Stimulated activated CD4-positive, alpha-beta T cell treated with anti-CD3 and anti-CD28 coated beads, Interleukin-12 subunit alpha, Interleukin-12 subunit beta, amount 100 ng/mL, for 48 hours (primary cell): ENCODE measurements at regions not wholly inside any gene's neighbourhood (a gene's known extent, or its start where the extent isn't known, plus 50 kb on each side); places are given as distances from the start of the nearest gene placed in this dataset.
"Not testable (repeated sequence)": the region's sequence is repeated elsewhere in the genome, so short reads cannot be mapped to it uniquely, and the experiment has no call there.

ENCODE experiments used
- DNase-seq, 3 donors: peaks; one replicate each; pipeline ENCODE4 v3.0.0-alpha.2; 2020; ENCODE audit warnings: low read depth in 2 of 3, low spot score in 1 of 3

GRCh38 chr6:144474904-144475303 lies 189.8 kb downstream of the UTRN start:
- no peak for DNase-seq

GRCh38 chr6:144475411-144475810 lies 190.3 kb downstream of the UTRN start:
- no peak for DNase-seq

DNA sequence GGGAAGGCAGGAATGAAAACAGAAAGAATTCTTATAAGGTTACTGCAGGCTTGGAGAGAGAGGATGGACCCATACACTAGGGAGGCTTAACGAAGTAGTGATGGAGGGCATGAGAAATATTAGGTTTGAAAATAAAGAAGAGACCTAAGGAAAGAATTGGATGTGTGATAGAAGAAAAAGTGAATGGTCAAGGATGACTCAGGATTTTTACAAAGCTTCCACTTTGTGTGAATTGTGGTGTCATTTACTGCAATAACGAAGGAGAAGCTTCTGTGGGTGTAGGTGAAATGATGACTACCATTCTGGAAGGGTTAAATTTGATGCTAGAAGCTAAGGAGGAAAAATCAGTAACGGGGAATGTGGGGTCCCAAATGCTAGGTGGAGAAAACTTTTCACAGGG lies 191.2 kb downstream of the UTRN start:
- no peak for DNase-seq

GRCh38 chr6:144477396-144477795 lies 192.3 kb downstream of the UTRN start:
- no peak for DNase-seq

DNA sequence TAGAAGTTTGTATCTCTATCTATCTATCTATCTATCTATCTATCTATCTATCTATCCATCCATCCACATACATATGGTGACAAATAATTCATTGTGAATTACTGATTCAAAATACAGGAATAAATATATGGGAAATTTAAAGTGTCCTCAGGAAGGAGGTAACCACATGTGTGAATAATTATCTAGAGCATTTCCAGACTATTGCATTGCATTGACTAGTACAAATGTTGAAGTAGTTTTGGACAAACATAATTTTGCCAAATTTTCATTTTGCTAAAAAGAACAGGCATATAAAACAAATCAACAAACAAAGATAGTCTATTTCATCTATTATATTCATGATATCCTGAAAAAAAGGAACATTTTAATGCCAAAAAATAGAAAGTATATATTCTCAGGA lies 192.7 kb downstream of the UTRN start:
- no peak for DNase-seq

- DNase-seq, result no peak
These were observed 193.3 kb downstream of the UTRN start for GRCh38 chr6:144478483-144478882.

DNA sequence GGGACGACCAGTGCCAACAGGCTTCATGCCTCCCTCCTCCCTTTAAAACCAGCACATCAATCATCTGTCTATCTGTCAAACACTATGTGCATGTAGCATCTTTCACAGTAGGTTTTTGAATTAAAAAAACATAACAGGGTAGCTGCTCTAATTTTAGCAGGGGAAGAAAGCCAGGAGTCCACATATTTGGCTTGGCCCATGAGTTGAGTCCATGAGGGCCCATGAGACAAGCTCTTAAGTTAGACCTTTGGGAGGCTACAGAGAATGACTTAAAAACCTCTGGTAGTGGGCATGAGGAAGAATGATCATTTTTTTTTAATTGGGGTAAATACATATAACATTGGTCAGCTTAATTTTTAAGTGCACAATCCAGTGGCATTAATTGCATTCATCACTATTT lies 194.9 kb downstream of the UTRN start:
- no peak for DNase-seq

DNA sequence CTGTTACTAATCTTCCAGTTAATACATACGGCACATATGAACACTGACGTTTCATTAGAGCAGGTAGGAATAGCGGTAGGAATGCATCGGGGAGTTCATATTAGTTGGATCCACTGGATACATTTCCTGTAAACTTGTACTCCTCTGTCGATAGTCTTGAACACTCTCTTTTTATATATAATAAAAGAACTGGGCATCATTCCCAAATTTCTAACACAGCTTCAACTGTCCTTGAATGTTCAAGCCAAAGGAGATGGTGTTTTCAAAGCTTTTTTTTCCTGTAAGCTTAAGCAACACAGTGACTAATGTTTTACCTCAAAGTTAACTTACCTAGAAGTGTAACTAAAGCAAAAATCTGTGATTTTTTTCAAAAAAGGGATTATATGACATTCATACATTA lies 195.3 kb downstream of the UTRN start:
- no peak for DNase-seq

GRCh38 chr6:144481527-144481926 lies 196.4 kb downstream of the UTRN start:
- DNase-seq, result no peak

GRCh38 chr6:144482142-144482541 lies 197.0 kb downstream of the UTRN start:
- DNase-seq, result peak; percentile 52 to 65 (median 61)

DNA sequence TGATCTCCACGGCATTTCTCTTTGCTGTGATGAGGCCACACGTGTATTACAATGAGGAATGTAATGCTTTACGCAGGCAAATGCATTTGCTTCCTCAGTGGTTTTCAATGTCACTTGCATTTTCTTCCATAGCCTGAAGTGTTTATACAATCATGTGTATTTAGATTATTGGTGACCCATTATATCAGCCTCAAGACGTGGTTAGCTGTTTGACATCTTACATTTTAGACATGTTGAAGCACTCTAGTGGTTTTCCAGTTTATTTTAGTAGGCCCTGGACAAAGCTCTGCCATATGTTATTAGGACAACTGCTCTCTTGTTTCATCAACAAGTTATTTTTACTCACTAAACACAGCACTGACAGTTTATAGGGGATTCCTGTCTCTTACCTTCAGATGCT lies 200.4 kb downstream of the UTRN start:
- no peak for DNase-seq

DNA sequence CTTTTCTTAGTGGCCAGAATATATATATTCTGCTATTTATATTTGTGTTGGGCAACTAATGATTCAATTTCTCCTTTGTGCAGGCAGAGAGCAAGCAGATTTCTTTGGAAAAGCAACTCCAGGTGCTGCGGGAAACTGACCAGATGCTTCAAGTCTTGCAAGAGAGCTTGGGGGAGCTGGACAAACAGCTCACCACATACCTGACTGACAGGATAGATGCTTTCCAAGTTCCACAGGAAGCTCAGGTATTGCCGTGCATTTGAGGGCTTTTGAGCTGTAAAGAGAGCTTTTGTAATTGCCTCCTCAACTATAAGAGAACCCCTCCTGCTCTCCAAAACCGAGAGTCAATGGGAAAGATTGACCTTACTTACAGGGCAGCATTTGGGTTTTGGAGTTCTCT lies 203.5 kb downstream of the UTRN start:
- no peak for DNase-seq

DNA sequence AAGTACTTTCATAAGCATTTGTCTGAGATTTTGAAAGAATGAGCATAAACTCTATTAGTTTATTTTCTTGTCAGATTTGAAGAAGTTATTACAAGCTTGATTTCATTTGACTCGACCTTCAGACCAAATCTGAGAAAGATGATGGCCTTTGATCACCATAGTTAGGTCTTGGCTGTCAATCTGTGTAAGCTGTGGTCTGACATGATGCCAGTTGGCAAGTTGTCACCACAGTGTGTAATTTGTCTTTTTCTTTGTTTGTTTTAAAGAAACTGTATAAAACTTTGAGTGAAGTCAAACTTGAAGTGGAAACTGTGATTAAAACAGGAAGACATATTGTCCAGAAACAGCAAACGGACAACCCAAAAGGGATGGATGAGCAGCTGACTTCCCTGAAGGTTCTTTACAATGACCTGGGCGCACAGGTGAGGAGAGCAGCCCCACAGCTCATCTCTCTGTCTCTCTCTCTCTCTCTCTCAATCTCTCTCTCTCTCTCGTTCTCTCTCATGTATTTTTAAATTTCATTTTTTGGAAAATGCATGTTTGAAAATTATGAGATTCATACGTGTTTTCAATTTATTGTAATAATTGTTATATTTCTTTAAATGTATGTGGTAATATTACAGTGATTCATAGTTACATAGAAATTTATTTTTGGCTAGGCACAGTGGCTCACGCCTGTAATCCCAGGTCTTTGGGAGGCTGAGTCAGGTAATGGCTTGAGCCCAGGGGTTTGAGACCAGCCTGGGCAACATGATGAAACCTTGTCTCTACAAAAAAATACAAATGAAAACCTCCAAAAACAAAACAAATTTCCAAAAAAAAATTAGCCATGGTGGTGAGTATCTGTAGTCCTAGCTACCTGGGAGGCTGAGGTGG lies 208.1 kb downstream of the UTRN start:
- no peak for DNase-seq

DNA sequence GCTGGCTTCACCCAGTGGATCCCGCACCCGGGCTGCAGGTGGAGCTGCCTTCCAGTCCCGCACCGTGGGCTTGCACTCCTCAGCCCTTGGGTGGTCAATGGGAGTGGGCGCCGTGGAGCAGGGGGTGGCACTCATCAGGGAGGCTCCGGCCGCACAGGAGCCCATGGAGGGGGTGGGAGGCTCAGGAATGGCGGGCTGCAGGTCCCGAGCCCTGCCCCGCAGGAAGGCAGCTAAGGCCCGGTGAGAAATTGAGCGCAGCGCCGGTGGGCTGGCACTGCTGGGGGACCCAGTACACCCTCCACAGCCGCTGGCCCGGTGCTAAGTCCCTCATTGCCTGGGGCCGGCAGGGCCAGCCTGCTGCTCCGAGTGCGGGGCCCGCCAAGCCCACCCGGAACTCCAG lies 209.9 kb downstream of the UTRN start:
- not testable (repeated sequence) for DNase-seq

DNA sequence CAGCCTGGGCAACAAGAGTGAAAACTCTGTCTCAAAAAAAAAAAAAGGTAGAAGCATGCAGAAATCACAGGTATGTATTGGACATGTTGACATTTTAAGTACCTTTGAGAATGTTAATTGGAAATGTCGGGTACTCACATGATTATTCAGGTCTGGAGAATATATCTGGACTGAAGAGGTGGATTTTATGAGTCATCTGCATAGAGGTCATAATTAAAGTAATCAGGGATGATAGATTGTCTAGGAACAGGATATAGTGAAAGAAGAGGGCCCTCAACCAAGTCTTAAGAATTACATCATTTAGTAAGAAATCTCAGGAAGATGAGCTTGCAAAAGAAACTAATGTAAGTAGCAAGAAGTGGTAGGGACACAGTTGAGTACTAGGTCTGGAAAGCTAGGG lies 212.5 kb downstream of the UTRN start:
- DNase-seq, result no peak

- no peak for DNase-seq
These were observed 215.8 kb downstream of the UTRN start for GRCh38 chr6:144500892-144501291.

- not testable (repeated sequence) for DNase-seq
These were observed 220.1 kb downstream of the UTRN start for GRCh38 chr6:144505214-144505613.

DNA sequence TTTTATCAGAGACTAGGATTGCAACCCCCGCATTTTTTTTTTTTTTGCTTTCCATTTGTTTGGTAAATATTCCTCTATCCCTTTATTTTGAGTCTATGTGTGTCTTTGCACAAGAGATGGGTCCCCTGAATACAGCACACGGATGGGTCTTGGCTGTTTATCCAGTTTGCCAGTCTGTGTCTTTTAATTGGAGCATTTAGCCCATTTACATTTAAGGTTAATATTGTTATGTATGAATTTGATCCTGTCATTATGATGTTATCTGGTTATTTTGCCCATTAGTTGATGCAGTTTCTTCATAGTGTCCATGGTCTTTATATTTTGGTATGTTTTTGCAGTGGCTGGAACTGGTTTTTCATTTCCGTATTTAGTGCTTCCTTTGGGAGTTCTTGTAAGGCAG lies 220.9 kb downstream of the UTRN start:
- not testable (repeated sequence) for DNase-seq

- DNase-seq, result not testable (repeated sequence)
These were observed 222.7 kb downstream of the UTRN start for GRCh38 chr6:144507772-144508312.

GRCh38 chr6:144510859-144511258 lies 225.7 kb downstream of the UTRN start:
- DNase-seq, result no peak

DNA sequence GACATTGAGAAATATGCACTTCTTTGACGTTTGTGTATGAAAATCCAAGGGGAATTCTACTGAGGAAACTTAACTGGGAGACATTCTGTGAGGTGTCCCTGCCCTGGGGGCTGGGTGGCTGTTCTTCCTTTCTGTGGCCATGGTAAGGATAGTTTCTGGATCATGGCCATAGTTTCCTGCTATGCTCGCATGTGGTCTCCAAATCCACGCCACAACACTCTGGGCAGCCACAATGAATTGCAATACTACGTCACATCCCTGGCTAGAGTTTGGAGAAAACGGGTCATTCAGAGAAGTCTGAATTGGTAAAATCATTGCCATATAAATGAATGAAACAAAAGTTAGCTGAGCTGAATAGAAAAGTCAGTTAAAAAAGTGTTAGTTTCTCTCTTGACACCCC lies 230.6 kb downstream of the UTRN start:
- no peak for DNase-seq

DNA sequence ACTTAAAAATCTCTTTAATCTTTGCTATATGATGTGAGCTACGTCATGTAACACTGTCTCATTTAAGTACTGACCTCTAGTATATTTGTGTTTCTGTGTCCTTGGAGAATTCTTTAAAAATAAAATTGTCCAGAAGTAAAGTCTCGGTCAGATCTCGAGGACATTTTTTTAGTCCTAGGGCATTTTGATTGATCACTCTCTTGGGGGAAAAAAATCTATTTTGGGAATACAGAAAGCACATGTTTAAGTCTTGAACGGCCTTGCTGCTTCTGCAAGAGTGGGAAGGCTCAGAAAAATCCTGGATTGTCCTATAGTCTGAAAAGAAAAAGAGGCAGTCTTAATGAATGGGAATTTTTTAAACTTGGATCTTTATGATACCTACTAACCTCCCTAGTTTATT lies 234.3 kb downstream of the UTRN start:
- DNase-seq, result no peak
